ENCODE measurements at regions not wholly inside any gene's neighbourhood (a gene's known extent, or its start where the extent isn't known, plus 50 kb on each side); places are given as distances from the start of the nearest gene placed in this dataset.

DNA sequence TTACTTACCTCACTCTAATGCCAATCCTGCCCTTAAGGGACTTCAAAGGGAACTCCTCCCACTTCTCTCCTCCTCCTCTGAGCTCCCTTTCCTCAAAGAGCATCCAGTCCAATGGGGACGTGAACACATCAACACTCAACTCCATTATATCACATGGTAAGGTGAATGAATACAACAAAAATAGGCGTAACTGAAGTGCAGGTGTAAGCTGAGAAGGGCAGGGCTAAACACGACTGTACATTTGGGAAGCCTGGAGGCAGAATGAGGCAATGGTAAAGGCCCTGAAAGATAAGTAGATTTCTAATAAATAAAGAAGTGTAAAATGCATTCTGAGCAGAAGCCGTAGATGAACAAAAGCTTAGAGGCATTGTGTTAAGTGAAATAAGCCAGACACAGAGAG is 226.1 kb upstream of the TRIB2 start:
- TF ChIP-seq, protein P1, sequence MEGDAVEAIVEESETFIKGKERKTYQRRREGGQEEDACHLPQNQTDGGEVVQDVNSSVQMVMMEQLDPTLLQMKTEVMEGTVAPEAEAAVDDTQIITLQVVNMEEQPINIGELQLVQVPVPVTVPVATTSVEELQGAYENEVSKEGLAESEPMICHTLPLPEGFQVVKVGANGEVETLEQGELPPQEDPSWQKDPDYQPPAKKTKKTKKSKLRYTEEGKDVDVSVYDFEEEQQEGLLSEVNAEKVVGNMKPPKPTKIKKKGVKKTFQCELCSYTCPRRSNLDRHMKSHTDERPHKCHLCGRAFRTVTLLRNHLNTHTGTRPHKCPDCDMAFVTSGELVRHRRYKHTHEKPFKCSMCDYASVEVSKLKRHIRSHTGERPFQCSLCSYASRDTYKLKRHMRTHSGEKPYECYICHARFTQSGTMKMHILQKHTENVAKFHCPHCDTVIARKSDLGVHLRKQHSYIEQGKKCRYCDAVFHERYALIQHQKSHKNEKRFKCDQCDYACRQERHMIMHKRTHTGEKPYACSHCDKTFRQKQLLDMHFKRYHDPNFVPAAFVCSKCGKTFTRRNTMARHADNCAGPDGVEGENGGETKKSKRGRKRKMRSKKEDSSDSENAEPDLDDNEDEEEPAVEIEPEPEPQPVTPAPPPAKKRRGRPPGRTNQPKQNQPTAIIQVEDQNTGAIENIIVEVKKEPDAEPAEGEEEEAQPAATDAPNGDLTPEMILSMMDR (conservative IDR thresholded peaks at IDR 0.05) = no peak
- no peak for TF ChIP-seq EZH2 (IDR thresholded peaks at IDR 0.05; ENCODE audit: low read depth)
